ENCODE measurements at regions not wholly inside any gene's neighbourhood (a gene's known extent, or its start where the extent isn't known, plus 50 kb on each side); places are given as distances from the start of the nearest gene placed in this dataset.

GRCh38 chr12:115417610-115418009, 733.6 kb upstream of the TBX3 start:
- peaks cover 2% of the 10 kb centered on the region for H3K9me3 Mint-ChIP-seq
- H3K27me3 Mint-ChIP-seq = no peaks in the 10 kb centered on the region
- no peaks in the 10 kb centered on the region for H3K4me1 Mint-ChIP-seq (ENCODE audit: low read depth)
- no peaks in the 10 kb centered on the region for H3K36me3 Mint-ChIP-seq (ENCODE audit: low read depth)
- ChIA-PET POLR2A (interaction anchor here (0.6 kb wide), 1 partner anchor 909 kb away, joined by 3 read pairs; no protein-coding TSS in a partner anchor), CTCF (no interaction called here)
- no peak for ATAC-seq
- TF ChIP-seq, protein P1, sequence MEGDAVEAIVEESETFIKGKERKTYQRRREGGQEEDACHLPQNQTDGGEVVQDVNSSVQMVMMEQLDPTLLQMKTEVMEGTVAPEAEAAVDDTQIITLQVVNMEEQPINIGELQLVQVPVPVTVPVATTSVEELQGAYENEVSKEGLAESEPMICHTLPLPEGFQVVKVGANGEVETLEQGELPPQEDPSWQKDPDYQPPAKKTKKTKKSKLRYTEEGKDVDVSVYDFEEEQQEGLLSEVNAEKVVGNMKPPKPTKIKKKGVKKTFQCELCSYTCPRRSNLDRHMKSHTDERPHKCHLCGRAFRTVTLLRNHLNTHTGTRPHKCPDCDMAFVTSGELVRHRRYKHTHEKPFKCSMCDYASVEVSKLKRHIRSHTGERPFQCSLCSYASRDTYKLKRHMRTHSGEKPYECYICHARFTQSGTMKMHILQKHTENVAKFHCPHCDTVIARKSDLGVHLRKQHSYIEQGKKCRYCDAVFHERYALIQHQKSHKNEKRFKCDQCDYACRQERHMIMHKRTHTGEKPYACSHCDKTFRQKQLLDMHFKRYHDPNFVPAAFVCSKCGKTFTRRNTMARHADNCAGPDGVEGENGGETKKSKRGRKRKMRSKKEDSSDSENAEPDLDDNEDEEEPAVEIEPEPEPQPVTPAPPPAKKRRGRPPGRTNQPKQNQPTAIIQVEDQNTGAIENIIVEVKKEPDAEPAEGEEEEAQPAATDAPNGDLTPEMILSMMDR (IDR thresholded peaks at IDR 0.05) = no peak
- no peak overlapping the region for H3K27ac Mint-ChIP-seq
- DNase-seq = no peak
- no peak overlapping the region for H3K4me3 Mint-ChIP-seq
- intact Hi-C loops (cut with micrococcal nuclease) = no loop called here

- TF ChIP-seq, protein P1 (IDR thresholded peaks at IDR 0.05) = no peak
- Mint-ChIP-seq H3K4me1 (ENCODE audit: low read depth) (no peaks in the 10 kb centered on the region), H3K27me3 (no peaks in the 10 kb centered on the region), H3K4me3 (no peak overlapping the region), H3K27ac (no peak overlapping the region), H3K9me3 (peaks cover 2% of the 10 kb centered on the region), H3K36me3 (ENCODE audit: low read depth) (no peaks in the 10 kb centered on the region)
- intact Hi-C loops (cut with micrococcal nuclease) = no loop called here
- ChIA-PET POLR2A (no interaction called here), CTCF (no interaction called here)
- no peak for ATAC-seq
- DNase-seq = no peak
Measured at GRCh38 chr12:115416869-115417268, 732.9 kb upstream of the TBX3 start.

GRCh38 chr12:115413626-115414025, 729.7 kb upstream of the TBX3 start:
- POLR2A ChIA-PET = no interaction called here
- Mint-ChIP-seq H3K9me3 (peaks cover 2% of the 10 kb centered on the region), H3K36me3 (ENCODE audit: low read depth) (no peaks in the 10 kb centered on the region), H3K27me3 (no peaks in the 10 kb centered on the region), H3K27ac (no peak overlapping the region), H3K4me1 (ENCODE audit: low read depth) (no peaks in the 10 kb centered on the region), H3K4me3 (no peak overlapping the region)
- TF ChIP-seq, protein P1 (IDR thresholded peaks at IDR 0.05) = no peak
- DNase-seq = no peak
- intact Hi-C loops (cut with micrococcal nuclease) = no loop called here
- ATAC-seq = no peak
- CTCF ChIA-PET = no interaction called here

DNA sequence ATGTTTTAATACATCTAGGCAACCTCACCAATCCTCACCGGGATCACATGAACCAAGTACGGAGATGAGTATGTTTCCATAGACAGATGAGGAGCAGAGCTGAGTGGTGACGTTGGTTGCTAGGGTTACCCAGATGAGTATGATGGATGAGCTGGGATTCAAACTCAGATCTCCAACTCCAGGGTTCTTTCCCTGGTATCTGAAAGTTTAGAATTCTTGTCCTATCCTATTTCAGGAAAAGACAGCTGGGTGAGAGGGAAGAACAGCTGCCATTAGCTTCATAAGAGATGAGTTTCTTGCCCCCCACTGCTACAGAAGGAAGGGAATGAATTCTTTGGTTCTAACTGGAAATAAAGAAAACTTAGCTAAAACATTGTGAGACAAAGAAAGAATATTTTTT, 728.9 kb upstream of the TBX3 start:
- Mint-ChIP-seq H3K27me3 (peaks cover 1% of the 10 kb centered on the region), H3K4me1 (ENCODE audit: low read depth) (no peaks in the 10 kb centered on the region), H3K9me3 (peaks cover 2% of the 10 kb centered on the region), H3K36me3 (ENCODE audit: low read depth) (no peaks in the 10 kb centered on the region), H3K27ac (no peak overlapping the region), H3K4me3 (no peak overlapping the region)
- intact Hi-C loops (cut with micrococcal nuclease) = no loop called here
- ATAC-seq (no peak), DNase-seq (no peak)
- ChIA-PET POLR2A (no interaction called here), CTCF (no interaction called here)
- TF ChIP-seq, protein P1 (IDR thresholded peaks at IDR 0.05) = no peak

DNA sequence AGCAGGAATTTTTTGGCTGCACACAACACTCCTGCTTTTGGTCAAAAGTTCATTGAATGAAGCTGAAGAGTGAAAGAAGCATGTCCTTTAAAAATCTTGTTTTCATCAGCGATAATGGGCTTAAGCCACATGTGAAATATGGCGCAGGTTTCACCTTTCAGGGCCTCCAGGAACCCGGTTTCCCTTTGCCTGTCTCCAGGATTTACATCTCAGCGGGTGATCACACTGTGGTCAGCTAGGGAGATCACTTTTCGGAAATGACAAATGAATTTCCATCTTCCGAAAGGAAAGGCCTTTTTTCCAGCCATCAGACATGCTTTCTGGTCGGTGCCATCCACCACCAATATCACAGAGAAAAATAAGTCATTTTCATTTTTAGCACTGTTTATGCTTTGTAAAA, 727.1 kb upstream of the TBX3 start:
- Mint-ChIP-seq H3K36me3 (ENCODE audit: low read depth) (no peaks in the 10 kb centered on the region), H3K27me3 (peaks cover 1% of the 10 kb centered on the region), H3K4me1 (ENCODE audit: low read depth) (no peaks in the 10 kb centered on the region), H3K27ac (no peak overlapping the region), H3K4me3 (no peak overlapping the region), H3K9me3 (no peaks in the 10 kb centered on the region)
- ChIA-PET CTCF (no interaction called here), POLR2A (no interaction called here)
- no peak for DNase-seq
- TF ChIP-seq, protein P1 (IDR thresholded peaks at IDR 0.05) = no peak
- intact Hi-C loops (cut with micrococcal nuclease) = no loop called here
- no peak for ATAC-seq

Measured in activated CD8-positive, alpha-beta T cell treated with anti-CD3 and anti-CD28 coated beads for 36 hours (primary cell).